ENCODE measurements at regions not wholly inside any gene's neighbourhood (a gene's known extent, or its start where the extent isn't known, plus 50 kb on each side); places are given as distances from the start of the nearest gene placed in this dataset.

GRCh38 chr2:5365871-5366461 is 326.2 kb upstream of the SOX11 start (continued):
- TF ChIP-seq ZBTB33 (IDR thresholded peaks at IDR 0.05; ENCODE audit: extremely low read depth, insufficient replicate concordance, low read length) (no peak), TCF7L2 (IDR thresholded peaks at IDR 0.05; ENCODE audit: borderline replicate concordance, extremely low read depth, insufficient read depth, insufficient read length) (no peak), POLR2A (IDR thresholded peaks at IDR 0.05; ENCODE audit: borderline replicate concordance, extremely low read depth, insufficient read depth, insufficient read length) (no peak)

DNA sequence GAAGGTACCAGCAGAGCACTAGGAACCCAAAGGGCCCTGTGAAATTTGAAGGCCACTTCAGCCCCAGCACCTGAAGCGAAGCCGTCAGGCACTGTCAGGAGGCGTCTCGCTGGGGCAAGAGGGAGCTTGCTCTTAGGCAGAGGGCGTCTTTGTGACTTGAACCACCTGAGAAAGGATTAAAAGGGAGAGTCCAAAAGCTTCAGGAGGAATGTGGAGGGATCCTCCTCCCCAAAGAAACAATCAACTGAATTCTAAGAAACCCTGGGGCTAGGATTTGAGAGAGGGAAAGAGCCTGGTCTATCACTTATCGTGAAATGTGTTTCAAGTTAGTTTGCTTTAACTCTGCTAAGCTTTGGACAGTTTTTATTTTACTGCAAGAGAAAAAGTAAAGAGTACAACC is 324.9 kb upstream of the SOX11 start:
- no peak for DNase-seq (ENCODE audit: low read depth, low spot score)
- TF ChIP-seq RAD21 (IDR thresholded peaks at IDR 0.05; ENCODE audit: low read depth) (no peak), EGR1 (IDR thresholded peaks at IDR 0.05; ENCODE audit: low read depth) (no peak), ZBTB33 (IDR thresholded peaks at IDR 0.05; ENCODE audit: extremely low read depth, insufficient replicate concordance, low read length) (no peak), POLR2AphosphoS5 (IDR thresholded peaks at IDR 0.05; ENCODE audit: low read depth, low read length) (no peak), CBX3 (IDR thresholded peaks at IDR 0.05; ENCODE audit: low read depth) (no peak), FOSL1 (IDR thresholded peaks at IDR 0.05; ENCODE audit: low read depth) (no peak), TCF7L2 (IDR thresholded peaks at IDR 0.05; ENCODE audit: borderline replicate concordance, extremely low read depth, insufficient read depth, insufficient read length) (no peak), SRF (IDR thresholded peaks at IDR 0.05; ENCODE audit: low read depth) (no peak), POLR2A (IDR thresholded peaks at IDR 0.05; ENCODE audit: borderline replicate concordance, extremely low read depth, insufficient read depth, insufficient read length) (no peak), ZNF274 (IDR thresholded peaks at IDR 0.05; ENCODE audit: low read depth, low read length) (no peak)
- TF ChIP-seq, protein P1, sequence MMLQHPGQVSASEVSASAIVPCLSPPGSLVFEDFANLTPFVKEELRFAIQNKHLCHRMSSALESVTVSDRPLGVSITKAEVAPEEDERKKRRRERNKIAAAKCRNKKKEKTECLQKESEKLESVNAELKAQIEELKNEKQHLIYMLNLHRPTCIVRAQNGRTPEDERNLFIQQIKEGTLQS (IDR thresholded peaks at IDR 0.05), result no peak
- TF ChIP-seq, protein P2, sequence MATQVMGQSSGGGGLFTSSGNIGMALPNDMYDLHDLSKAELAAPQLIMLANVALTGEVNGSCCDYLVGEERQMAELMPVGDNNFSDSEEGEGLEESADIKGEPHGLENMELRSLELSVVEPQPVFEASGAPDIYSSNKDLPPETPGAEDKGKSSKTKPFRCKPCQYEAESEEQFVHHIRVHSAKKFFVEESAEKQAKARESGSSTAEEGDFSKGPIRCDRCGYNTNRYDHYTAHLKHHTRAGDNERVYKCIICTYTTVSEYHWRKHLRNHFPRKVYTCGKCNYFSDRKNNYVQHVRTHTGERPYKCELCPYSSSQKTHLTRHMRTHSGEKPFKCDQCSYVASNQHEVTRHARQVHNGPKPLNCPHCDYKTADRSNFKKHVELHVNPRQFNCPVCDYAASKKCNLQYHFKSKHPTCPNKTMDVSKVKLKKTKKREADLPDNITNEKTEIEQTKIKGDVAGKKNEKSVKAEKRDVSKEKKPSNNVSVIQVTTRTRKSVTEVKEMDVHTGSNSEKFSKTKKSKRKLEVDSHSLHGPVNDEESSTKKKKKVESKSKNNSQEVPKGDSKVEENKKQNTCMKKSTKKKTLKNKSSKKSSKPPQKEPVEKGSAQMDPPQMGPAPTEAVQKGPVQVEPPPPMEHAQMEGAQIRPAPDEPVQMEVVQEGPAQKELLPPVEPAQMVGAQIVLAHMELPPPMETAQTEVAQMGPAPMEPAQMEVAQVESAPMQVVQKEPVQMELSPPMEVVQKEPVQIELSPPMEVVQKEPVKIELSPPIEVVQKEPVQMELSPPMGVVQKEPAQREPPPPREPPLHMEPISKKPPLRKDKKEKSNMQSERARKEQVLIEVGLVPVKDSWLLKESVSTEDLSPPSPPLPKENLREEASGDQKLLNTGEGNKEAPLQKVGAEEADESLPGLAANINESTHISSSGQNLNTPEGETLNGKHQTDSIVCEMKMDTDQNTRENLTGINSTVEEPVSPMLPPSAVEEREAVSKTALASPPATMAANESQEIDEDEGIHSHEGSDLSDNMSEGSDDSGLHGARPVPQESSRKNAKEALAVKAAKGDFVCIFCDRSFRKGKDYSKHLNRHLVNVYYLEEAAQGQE (IDR thresholded peaks at IDR 0.05; ENCODE audit: low read depth), result no peak
- TF ChIP-seq, protein P3, sequence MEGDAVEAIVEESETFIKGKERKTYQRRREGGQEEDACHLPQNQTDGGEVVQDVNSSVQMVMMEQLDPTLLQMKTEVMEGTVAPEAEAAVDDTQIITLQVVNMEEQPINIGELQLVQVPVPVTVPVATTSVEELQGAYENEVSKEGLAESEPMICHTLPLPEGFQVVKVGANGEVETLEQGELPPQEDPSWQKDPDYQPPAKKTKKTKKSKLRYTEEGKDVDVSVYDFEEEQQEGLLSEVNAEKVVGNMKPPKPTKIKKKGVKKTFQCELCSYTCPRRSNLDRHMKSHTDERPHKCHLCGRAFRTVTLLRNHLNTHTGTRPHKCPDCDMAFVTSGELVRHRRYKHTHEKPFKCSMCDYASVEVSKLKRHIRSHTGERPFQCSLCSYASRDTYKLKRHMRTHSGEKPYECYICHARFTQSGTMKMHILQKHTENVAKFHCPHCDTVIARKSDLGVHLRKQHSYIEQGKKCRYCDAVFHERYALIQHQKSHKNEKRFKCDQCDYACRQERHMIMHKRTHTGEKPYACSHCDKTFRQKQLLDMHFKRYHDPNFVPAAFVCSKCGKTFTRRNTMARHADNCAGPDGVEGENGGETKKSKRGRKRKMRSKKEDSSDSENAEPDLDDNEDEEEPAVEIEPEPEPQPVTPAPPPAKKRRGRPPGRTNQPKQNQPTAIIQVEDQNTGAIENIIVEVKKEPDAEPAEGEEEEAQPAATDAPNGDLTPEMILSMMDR (IDR thresholded peaks at IDR 0.05 in 2 of 3, conservative IDR thresholded peaks at IDR 0.05 in 1 of 3; ENCODE audit: borderline replicate concordance in 1 of 3, insufficient read depth in 1 of 3, low read depth in 2 of 3, low read length in 2 of 3), result no peak

More for the DNA sequence above, 324.9 kb upstream of the SOX11 start:
- ATAC-seq, result no peak
- intact Hi-C loops (cut with micrococcal nuclease), result no loop called here
- Histone ChIP-seq H3K9ac (ENCODE audit: low read length) (no peak overlapping the region), H3K36me3 (ENCODE audit: control insufficient read depth in 1 of 2, insufficient read depth in 2 of 2, low read length in 2 of 2) (no peaks in the 10 kb centered on the region), H3K4me1 (ENCODE audit: control insufficient read depth in 1 of 2, insufficient read depth in 2 of 2, low read length in 2 of 2) (no peaks in the 10 kb centered on the region), H4K20me1 (ENCODE audit: insufficient read depth) (no peaks in the 10 kb centered on the region), H3K9me3 (ENCODE audit: control insufficient read depth in 1 of 2, insufficient read depth in 1 of 2, low read depth in 1 of 2, low read length in 2 of 2) (peaks cover 4 to 18% of the 10 kb centered on the region in 2 experiments; a peak in 2 of 4 replicates), H3K4me3 (replicated peaks in 1 of 2; ENCODE audit: low read depth in 1 of 2, low read length in 2 of 2) (no peak overlapping the region), H3K27me3 (ENCODE audit: insufficient read depth, low read length) (no peaks in the 10 kb centered on the region), H2AFZ (ENCODE audit: low read depth, low read length, poor library complexity, severe bottlenecking) (no peak overlapping the region), H3K79me2 (ENCODE audit: insufficient read depth, low read length) (no peaks in the 10 kb centered on the region), H3K4me2 (ENCODE audit: low read length) (no peak overlapping the region), H3K9me2 (ENCODE audit: insufficient read depth) (no peaks in the 10 kb centered on the region), H3K27ac (ENCODE audit: low read depth, low read length) (no peak overlapping the region)
- CTCF ChIA-PET, result no interaction called here
- POLR2A ChIA-PET, result no interaction called here
- no TSS peak for BruUV-seq (replicated peaks)
- RAD21 ChIA-PET (ENCODE audit: low non-redundant PET in 1 of 2, low total read pairs in 2 of 2, uncharacterized antibody in 2 of 2, unreplicated experiment in 2 of 2), result no interaction called here
